Stimulated activated naive CD8-positive, alpha-beta T cell treated with anti-CD3 and anti-CD28 coated beads, Interleukin-15, Interleukin-2, amounts not matched to agents 100 ng/mL and 50 ng/mL, for 24 hours (primary cell): ENCODE measurements at regions not wholly inside any gene's neighbourhood (a gene's known extent, or its start where the extent isn't known, plus 50 kb on each side); places are given as distances from the start of the nearest gene placed in this dataset.

Experiments
- H3K27ac Mint-ChIP-seq: one replicate; pipeline ENCODE4 v1.8.0; 2021; ENCODE audit warnings: mild to moderate bottlenecking, mixed read lengths
- H3K27me3 Mint-ChIP-seq: one replicate; pipeline ENCODE4 v1.8.0; 2021; ENCODE audit warnings: mixed read lengths
- H3K36me3 Mint-ChIP-seq: one replicate; pipeline ENCODE4 v1.8.0; 2021; ENCODE audit warnings: low read depth, mixed read lengths
- H3K4me1 Mint-ChIP-seq: one replicate; pipeline ENCODE4 v1.8.0; 2021; ENCODE audit warnings: low read depth, mixed read lengths
- H3K4me3 Mint-ChIP-seq: one replicate; pipeline ENCODE4 v1.8.0; 2021; ENCODE audit warnings: mild to moderate bottlenecking, mixed read lengths
- H3K9me3 Mint-ChIP-seq: one replicate; pipeline ENCODE4 v1.8.0; 2021; ENCODE audit warnings: mixed read lengths

GRCh38 chr11:127675581-127675980 lies 675.0 kb upstream of the KIRREL3 start:
- Mint-ChIP-seq H3K9me3 (peaks cover 4% of the 10 kb centered on the region), H3K27ac (no peak overlapping the region), H3K4me1 (no peaks in the 10 kb centered on the region), H3K36me3 (no peaks in the 10 kb centered on the region), H3K27me3 (no peaks in the 10 kb centered on the region), H3K4me3 (no peak overlapping the region)

GRCh38 chr11:127674754-127675153 lies 674.2 kb upstream of the KIRREL3 start:
- H3K27me3 Mint-ChIP-seq: no peaks in the 10 kb centered on the region
- H3K4me1 Mint-ChIP-seq: no peaks in the 10 kb centered on the region
- H3K36me3 Mint-ChIP-seq: no peaks in the 10 kb centered on the region
- no peak overlapping the region for H3K27ac Mint-ChIP-seq
- peaks cover 4% of the 10 kb centered on the region for H3K9me3 Mint-ChIP-seq
- H3K4me3 Mint-ChIP-seq: no peak overlapping the region

- Mint-ChIP-seq H3K27ac (no peak overlapping the region), H3K27me3 (no peaks in the 10 kb centered on the region), H3K4me1 (no peaks in the 10 kb centered on the region), H3K36me3 (no peaks in the 10 kb centered on the region), H3K9me3 (peaks cover 4% of the 10 kb centered on the region), H3K4me3 (no peak overlapping the region)
Measured at GRCh38 chr11:127670374-127671119, 670.0 kb upstream of the KIRREL3 start.

- H3K4me1 Mint-ChIP-seq: no peaks in the 10 kb centered on the region
- peaks cover 3% of the 10 kb centered on the region for H3K9me3 Mint-ChIP-seq
- H3K27ac Mint-ChIP-seq: no peak overlapping the region
- H3K4me3 Mint-ChIP-seq: no peak overlapping the region
- no peaks in the 10 kb centered on the region for H3K27me3 Mint-ChIP-seq
- H3K36me3 Mint-ChIP-seq: no peaks in the 10 kb centered on the region
Measured at GRCh38 chr11:127656116-127656836, 655.7 kb upstream of the KIRREL3 start.

- no peaks in the 10 kb centered on the region for H3K27me3 Mint-ChIP-seq
- H3K27ac Mint-ChIP-seq: no peak overlapping the region
- H3K9me3 Mint-ChIP-seq: no peaks in the 10 kb centered on the region
- no peaks in the 10 kb centered on the region for H3K36me3 Mint-ChIP-seq
- no peaks in the 10 kb centered on the region for H3K4me1 Mint-ChIP-seq
- no peak overlapping the region for H3K4me3 Mint-ChIP-seq
Measured at GRCh38 chr11:127653076-127653475, 652.5 kb upstream of the KIRREL3 start.

- Mint-ChIP-seq H3K9me3 (no peaks in the 10 kb centered on the region), H3K27me3 (no peaks in the 10 kb centered on the region), H3K27ac (no peak overlapping the region), H3K4me1 (no peaks in the 10 kb centered on the region), H3K36me3 (no peaks in the 10 kb centered on the region), H3K4me3 (no peak overlapping the region)
Measured at GRCh38 chr11:127651888-127652221, 651.3 kb upstream of the KIRREL3 start.

GRCh38 chr11:127651175-127651887 lies 650.8 kb upstream of the KIRREL3 start:
- no peak overlapping the region for H3K4me3 Mint-ChIP-seq
- no peaks in the 10 kb centered on the region for H3K9me3 Mint-ChIP-seq
- H3K4me1 Mint-ChIP-seq: no peaks in the 10 kb centered on the region
- no peaks in the 10 kb centered on the region for H3K27me3 Mint-ChIP-seq
- no peaks in the 10 kb centered on the region for H3K36me3 Mint-ChIP-seq
- no peak overlapping the region for H3K27ac Mint-ChIP-seq

GRCh38 chr11:127649958-127650357 lies 649.4 kb upstream of the KIRREL3 start:
- no peaks in the 10 kb centered on the region for H3K4me1 Mint-ChIP-seq
- H3K4me3 Mint-ChIP-seq: no peak overlapping the region
- no peaks in the 10 kb centered on the region for H3K9me3 Mint-ChIP-seq
- H3K36me3 Mint-ChIP-seq: no peaks in the 10 kb centered on the region
- no peak overlapping the region for H3K27ac Mint-ChIP-seq
- no peaks in the 10 kb centered on the region for H3K27me3 Mint-ChIP-seq

- Mint-ChIP-seq H3K9me3 (no peaks in the 10 kb centered on the region), H3K27me3 (no peaks in the 10 kb centered on the region), H3K4me1 (no peaks in the 10 kb centered on the region), H3K4me3 (no peak overlapping the region), H3K36me3 (no peaks in the 10 kb centered on the region), H3K27ac (no peak overlapping the region)
Measured at GRCh38 chr11:127649071-127649470, 648.5 kb upstream of the KIRREL3 start.

GRCh38 chr11:127648583-127648982 lies 648.0 kb upstream of the KIRREL3 start:
- Mint-ChIP-seq H3K27ac (no peak overlapping the region), H3K27me3 (no peaks in the 10 kb centered on the region), H3K4me3 (no peak overlapping the region), H3K9me3 (no peaks in the 10 kb centered on the region), H3K4me1 (no peaks in the 10 kb centered on the region), H3K36me3 (no peaks in the 10 kb centered on the region)

- no peaks in the 10 kb centered on the region for H3K27me3 Mint-ChIP-seq
- no peak overlapping the region for H3K4me3 Mint-ChIP-seq
- H3K9me3 Mint-ChIP-seq: no peaks in the 10 kb centered on the region
- no peaks in the 10 kb centered on the region for H3K36me3 Mint-ChIP-seq
- no peak overlapping the region for H3K27ac Mint-ChIP-seq
- no peaks in the 10 kb centered on the region for H3K4me1 Mint-ChIP-seq
Measured at GRCh38 chr11:127644366-127644765, 643.8 kb upstream of the KIRREL3 start.

- H3K4me3 Mint-ChIP-seq: no peak overlapping the region
- no peaks in the 10 kb centered on the region for H3K9me3 Mint-ChIP-seq
- no peak overlapping the region for H3K27ac Mint-ChIP-seq
- H3K4me1 Mint-ChIP-seq: no peaks in the 10 kb centered on the region
- H3K27me3 Mint-ChIP-seq: no peaks in the 10 kb centered on the region
- H3K36me3 Mint-ChIP-seq: no peaks in the 10 kb centered on the region
Measured at GRCh38 chr11:127643268-127644058, 642.9 kb upstream of the KIRREL3 start.

- no peak overlapping the region for H3K4me3 Mint-ChIP-seq
- H3K9me3 Mint-ChIP-seq: no peaks in the 10 kb centered on the region
- no peak overlapping the region for H3K27ac Mint-ChIP-seq
- no peaks in the 10 kb centered on the region for H3K27me3 Mint-ChIP-seq
- no peaks in the 10 kb centered on the region for H3K4me1 Mint-ChIP-seq
- H3K36me3 Mint-ChIP-seq: no peaks in the 10 kb centered on the region
Measured at GRCh38 chr11:127640561-127641451, 640.2 kb upstream of the KIRREL3 start.

- Mint-ChIP-seq H3K36me3 (no peaks in the 10 kb centered on the region), H3K9me3 (no peaks in the 10 kb centered on the region), H3K4me1 (no peaks in the 10 kb centered on the region), H3K27me3 (no peaks in the 10 kb centered on the region), H3K4me3 (no peak overlapping the region), H3K27ac (no peak overlapping the region)
Measured at GRCh38 chr11:127639916-127640315, 639.3 kb upstream of the KIRREL3 start.
